Anterior cingulate cortex (tissue), 58 donors: ENCODE measurements at regions not wholly inside any gene's neighbourhood (a gene's known extent, or its start where the extent isn't known, plus 50 kb on each side); places are given as distances from the start of the nearest gene placed in this dataset.

Experiments used
- DNase-seq, 58 donors: peaks; one replicate each; lab custom pipeline; 2025; lab: John Stamatoyannopoulos, UW

DNA sequence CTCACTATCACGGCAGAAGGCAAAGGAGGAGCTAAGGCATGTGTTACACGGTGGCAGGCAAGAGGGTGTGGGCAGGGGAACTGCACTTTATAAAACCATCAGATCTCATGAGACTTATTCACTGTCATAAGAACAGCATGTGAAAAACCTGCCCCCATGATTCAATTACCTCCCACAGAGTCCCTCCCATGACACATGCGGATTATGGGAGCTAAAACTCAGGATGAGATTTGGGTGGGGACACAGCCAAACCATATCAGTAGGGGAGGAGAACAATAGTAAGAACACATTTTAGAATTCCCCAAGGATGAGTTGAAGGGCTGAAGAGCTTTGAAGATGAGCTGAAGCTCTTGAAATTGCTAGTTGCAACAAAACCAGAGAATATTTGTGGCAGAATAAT is 287.9 kb downstream of the SMARCA2 start:
- no peak for DNase-seq

DNA sequence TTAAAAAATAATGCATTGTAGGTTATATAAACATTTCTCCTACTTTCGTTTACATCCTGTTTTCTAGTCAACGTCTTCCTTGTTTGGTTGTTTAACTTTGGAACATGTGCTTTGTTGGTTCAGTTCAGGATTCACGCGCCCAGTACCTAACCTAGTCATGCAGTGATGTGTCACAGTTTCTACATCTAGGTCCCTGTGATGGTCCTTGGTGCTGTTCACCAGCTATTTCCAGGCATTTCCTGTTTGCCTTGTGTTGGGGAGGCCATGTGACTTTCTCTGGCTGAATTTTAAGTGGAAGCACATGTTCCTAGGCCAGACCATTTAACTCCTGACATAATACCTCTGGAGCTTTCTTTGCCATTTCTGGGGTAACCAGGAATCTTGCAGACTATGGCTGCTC is 292.3 kb downstream of the SMARCA2 start:
- no peak for DNase-seq

DNA sequence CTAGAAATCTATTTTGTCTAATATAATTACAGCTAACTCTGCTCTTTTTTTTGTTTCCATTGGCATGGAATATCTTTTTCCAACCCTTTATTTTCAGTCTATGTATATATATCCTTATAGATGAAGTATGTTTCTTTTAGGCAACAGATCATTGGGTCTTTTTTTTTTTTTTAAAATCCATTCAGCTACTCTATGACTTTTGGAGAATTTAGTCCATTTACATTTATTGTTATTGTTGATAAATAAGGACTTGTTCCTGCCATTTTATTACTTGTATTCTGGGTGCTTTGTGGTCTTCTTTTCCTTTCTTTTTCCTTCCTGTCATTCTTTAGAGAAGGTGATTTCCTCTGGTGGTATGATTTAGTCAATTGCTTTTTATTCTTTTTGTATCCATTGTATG is 296.8 kb downstream of the SMARCA2 start:
- no peak for DNase-seq

DNA sequence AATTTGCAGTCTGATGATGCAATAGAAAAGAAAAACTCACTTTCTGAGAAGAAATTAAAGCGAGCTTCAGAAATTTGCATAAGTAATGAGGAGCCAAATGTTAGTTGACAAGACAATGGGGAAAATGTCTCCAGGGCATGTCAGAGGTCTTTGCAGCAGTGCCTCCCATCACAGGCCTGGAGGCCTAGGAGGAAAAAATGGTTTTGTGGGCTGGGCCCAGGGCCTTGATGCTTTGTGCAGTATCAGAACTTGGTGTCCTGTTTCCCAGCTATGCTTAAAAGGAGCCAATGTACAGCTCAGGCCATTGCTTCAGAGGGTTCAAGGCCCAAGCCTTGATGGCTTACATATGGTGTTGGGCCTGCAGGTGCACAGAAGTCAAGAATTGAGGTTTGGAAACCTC is 298.4 kb downstream of the SMARCA2 start:
- no peak for DNase-seq

DNA sequence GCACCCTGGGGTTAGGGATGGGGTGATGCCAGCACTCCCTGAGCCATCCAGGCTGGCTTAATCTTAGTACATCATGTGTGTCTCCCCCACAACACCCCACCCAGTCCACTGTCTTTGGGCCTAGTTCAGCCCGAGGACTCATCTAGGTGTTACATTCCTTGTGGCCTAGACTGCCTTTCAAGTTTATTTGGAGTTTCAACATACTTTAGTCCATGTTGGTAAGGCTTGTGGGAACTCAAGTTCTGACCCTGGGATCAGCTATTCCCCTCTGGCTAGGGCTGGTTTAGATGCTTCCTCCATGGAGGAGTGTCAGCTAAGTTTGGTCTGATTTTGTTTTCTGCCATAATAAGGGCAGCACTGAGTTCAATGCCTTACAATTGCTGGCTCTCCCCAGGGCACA is 302.4 kb downstream of the SMARCA2 start:
- DNase-seq = no peak

DNA sequence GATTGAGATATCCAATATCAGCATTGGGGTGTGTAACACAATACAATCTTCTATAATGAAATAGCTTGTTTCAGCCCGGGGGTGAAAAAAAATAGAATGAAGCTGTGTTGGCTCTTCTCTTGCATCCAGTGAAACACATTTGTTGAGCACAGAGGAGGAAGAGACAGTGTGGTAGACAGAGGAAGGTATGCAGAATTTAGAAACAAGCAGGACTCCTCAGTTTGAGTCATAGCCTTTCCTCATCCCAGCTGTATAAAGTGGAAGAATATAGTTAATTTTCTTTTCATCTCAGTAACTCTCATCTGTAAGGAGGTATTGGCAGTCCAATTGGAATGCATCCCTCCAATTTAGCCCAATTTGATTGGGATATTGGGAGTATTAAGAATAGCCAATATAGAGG is 302.2 kb upstream of the VLDLR start:
- DNase-seq = no peak

DNA sequence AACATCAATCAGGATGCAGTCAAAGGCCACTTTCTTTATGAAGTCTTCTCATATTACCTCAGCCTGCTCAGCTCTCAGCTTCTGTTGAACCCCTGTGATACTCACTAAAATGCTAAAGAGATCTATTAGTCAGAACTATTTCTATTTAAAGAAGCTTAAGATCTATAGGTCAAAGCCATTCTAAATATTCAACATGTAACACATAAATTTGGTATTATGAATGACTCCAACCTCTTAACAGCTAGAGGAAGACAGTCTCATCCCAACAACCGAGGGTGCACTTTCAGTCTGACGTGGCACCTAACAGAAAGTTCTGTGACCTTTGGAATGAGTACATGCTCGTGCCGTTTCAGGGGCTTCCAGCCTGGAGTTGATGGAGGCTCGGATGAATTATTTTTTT is 301.5 kb upstream of the VLDLR start:
- DNase-seq = no peak

DNA sequence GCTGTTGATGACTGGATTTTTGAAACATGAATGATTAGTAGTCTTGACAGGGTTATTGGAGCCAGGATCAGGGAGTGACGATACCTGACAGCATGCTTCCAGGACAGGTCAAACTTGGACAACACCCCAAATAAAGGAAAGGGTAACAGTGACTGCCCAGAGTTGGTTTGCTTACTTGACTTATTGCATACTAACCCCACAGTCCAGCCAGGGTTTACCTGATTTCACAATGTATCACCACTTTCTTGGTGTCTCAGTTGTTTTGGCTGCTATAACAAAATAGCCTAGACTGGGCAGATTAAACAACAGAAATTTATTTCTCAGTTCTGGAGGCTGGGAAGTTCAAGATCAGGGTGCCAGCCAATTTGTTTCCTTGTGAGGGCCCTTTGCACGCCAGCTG is 301.0 kb upstream of the VLDLR start:
- no peak for DNase-seq

DNA sequence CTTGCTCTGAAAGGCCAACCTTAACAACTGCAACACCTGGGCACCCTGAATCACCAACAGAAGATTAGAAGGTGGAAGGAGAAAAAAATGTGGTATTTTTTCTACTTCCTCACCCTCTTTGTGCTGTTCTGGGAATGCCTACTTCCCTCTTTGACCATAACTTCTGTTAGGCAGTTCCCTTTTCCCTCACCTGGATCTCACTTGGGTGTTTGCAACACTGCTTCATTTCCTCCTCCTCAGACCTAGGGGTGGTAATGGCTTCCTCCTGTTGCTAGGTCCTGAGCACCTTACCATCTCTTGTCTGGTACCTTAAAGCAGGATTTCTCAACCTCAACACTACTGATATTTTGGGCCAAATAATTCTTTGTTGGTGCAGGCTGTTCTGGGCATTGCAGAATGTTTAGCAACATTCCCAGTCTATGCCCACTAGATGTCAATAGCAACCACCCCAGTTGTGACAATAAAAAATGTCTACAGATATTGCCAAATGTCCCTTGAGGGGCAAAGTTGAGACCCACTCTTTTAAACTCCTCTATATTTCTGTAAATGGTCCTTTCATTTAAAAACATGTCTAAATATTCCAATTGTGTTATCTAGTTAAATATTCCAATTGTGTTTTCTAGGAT is 300.0 kb upstream of the VLDLR start:
- no peak for DNase-seq

DNA sequence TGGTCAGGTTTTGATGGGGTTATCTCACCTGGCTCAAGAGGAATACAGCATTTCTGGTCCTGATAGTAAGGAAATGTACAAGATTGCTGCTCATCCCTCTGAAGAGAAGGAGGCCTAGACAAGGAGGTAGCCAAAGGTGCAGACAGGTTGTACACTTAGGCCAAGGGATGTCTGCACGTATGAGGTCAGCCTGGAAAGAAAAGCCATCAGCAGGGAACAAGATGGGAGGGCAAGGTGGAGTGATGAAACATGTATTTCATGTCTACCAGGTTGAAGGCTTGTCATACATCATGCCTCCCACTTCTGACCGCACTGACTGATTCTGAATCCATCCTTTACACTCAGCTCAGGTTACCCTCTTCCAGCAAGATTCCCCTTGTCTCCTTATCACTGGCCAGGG is 296.8 kb upstream of the VLDLR start:
- no peak for DNase-seq

DNA sequence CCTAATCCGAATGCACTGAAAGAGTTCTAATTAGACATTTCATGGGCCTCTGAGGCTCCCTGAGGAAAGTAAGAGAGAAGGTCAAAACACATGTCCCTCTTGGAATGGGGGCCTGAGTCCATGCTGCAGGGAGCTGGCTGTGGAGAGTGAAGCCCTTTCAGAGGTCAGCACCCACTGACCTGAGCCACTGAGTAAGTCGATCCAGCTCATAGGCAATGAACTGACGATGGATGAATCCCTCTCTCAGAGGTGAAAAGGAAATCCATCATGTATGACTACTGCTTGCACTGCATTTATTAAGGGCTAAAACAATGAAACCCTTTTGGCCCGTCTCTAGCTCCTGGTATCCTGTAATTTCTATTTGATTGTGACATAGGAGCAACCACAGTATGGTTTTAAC is 288.9 kb upstream of the VLDLR start:
- no peak for DNase-seq

DNA sequence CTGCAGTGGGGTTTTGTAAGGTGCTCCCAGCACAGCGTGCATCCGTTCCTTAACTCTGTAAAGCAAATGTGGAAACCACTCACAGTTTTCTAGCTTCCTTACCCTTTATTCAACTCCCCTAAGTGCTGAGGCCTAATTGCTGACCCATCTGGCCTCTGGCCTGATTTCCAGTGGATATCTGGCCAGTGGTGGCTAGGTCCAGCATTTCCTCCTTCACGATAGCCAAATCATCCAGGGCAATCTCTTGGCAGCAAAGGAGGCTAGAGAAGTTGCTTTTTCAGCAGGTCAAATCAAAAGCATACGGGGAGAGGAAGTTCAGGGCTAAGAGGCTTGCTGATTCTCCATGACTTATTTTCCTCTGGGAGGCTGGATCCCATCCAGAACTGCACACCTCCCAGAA is 286.3 kb upstream of the VLDLR start:
- DNase-seq = no peak

DNA sequence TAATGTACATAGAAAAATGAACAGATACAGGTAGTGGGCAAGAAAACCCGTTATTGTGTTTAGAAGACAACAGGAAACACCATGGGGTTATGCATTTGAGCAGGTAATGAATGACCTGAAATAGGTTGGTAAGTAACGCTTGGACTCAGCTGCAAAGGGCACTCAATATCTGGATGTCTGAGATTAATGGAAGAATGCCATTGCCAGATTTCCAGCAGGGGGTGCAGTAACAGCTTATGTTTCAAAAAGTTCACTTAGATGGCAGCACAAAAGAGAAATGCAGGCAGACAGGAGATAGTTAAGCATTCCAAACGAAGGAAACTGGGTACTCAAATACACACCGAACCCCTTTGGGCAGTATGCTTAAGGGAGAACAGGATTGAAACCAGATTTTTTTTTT is 285.5 kb upstream of the VLDLR start:
- no peak for DNase-seq

DNA sequence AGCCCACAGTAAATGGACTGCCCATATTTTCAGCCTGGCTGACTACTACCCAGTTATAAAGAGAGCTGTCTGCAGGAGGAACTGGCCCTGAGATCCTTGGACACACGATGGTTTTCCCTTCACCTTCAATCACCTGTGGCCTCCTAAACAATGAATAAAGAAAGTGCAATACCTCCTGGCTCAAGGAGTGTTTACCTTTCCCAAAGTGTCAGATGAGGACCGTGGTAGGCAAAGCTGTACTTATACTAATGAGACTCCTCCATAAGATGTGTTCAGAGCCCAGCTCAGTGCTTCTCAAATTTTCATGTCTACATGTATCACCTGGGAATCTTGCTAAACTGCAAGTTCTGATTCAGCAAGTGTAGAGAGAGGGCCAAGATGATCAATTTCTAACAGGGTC is 284.5 kb upstream of the VLDLR start:
- no peak for DNase-seq

DNA sequence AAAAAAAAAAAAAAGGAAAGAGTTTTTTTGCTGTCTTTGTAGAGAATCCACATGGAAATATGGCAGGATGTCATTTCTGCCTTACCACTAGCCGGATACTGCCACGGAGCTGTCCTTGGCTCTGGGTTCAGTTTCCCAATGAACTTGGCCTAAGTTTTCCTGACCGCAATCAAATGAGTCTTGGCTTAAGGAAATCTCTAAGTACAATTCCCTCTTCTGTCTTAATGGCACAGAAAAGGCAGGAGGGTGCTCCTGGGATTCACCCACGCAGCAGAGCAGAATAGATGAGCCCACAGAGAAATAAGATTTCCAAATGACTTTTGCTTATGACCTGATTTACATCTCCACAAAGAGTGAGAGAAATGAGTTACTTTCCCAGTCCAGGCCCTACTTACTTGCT is 284.0 kb upstream of the VLDLR start:
- DNase-seq = no peak

DNA sequence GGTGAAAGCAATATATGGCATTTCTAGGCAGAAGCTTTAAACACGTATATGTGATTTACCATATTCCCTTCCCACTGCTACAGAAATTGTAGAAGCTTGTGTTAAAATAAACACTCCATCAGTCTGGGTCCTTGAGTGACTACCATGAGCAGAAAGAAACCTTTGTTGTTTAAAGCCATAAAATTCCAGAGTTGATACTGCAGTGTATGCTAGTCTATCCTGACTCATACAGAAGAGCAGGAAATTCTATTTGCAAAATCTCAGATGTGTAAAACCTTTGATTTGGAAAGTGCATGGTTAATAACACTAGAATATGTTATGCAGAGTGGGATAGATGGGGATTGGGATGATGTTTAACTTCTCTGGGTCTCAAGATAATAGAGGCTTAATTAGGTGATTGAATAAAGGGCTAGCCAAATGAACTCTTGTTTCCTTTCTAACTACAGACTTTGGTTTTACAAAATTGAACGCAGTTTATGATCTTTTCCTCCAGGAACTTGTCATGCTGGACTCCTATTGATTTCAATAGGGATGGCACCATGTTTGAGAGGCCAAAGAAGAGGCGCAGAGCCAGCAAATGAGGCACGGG is 282.7 kb upstream of the VLDLR start:
- DNase-seq = no peak

DNA sequence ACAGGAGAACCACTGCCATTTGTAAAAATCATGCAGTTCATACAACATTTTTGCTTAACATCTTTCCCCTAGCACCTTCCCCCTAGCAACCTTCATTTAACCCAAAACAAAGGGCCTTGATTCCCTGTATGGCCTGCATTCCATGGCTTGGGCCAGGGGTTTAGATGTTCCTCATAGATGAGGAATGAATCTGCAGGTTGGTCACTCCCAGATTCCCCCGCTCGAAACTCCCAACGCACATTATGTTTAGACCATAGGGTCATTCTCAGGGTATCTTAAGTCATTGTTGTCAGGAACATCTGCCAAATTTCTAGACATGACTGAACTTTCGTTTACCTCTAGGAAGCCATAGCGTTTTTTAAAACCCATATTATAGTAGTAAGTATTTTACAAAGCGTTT is 282.2 kb upstream of the VLDLR start:
- no peak for DNase-seq

DNA sequence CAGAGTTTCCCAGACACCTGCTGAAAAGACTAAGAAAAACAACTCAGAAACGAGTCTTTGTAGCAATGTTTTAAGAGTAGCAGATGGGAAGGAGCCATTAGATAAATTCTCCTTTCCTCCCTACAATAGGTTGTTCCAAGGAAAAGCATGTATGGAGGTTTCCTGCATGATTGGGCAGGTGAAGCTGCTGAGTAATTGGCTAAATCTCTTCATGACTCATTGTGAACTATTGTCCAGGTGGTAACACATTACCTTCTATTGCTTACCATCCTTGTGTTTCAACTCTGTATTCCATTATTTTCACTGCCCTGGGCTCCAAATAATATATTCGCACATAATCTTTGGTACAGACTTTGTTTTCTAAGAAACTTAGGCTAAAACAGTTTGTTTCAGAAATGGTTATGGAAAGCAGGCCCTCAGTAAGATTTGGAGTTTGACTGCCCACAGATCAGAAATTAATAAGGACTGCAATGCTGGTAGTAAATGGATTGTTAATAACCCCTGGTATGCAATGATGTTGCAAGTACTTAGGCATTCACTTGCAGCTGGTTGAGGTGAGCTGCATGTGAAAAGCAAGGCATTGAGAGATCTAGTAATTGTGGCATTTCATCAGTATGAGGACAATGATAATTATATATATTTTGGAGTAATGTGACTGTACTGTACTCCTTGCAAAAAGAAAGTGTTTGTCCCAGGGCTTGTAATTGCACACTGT is 281.4 kb upstream of the VLDLR start:
- DNase-seq = no peak

DNA sequence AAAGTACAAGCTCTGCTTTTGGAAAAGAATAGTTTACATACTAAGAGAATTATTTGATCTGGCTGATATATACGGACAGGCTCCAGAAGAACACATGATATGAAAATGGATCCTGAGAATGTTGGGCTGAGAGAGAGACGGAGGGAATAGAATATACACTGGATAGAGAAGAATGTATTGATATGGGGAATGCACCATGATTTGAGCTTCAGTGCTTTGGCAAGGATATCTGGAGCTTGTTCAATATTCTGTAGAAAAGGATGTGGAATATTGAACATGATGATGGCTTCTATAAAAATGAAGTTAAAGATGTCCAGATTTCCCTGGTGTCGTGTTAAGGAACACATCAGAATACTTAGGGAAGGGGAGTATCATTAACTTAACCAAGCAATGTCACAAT is 280.5 kb upstream of the VLDLR start:
- no peak for DNase-seq

DNA sequence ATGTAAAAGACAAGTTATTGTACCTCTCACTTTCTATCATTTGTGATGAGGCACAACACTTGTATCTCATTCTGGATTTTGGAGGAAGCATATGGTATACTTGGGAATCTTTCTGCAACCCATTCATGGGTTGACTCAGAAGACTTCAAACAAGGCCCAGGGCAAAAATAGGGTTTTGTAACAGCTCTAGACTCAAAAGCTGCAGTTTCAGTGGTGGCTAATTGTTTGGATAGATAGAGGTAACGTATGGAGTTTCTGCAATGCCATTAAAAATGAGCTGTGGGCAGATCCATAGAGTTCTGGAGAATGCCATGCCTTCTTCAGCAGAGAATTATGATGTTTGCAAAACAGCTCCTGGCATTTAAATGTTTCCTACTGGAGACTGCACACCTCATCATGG is 279.6 kb upstream of the VLDLR start:
- DNase-seq = no peak

DNA sequence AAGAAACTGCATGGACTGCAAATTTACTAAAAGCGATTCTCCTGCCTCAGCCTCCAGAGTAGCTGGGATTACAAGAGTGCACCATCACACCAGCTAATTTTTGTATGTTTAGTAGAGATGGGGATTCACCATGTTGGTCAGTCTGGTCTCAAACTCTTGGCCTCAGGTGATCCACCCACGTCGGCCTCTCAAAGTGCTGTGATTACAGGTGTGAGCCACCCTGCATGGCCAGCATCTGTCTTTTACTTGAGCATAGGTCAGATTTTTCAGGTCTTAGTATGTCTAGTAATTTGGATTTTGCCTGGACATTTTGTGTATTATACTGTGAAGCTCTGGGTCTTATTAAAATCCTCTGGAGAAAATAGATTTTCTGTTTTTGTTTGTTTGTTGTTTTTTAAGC is 277.8 kb upstream of the VLDLR start:
- no peak for DNase-seq

DNA sequence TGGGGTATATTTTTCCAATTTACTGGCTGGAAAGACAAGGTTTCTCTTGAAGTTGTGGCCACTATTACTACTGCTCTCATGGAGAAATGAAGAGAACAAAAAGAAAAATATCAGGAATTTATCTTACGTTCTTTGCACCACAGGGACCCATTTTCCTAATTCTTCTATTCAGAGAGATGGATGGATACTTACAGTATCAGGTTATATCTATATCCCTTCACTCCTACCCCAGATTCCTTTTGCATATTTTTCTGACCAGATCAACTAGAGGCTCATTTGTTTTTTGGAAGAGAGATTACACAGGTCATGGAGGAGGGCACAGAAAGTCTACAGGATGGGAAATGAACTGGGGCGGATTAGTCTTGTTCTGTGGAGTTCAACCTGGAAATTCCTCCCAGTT is 277.2 kb upstream of the VLDLR start:
- no peak for DNase-seq
